H1 (cell line): ENCODE measurements at regions not wholly inside any gene's neighbourhood (a gene's known extent, or its start where the extent isn't known, plus 50 kb on each side); places are given as distances from the start of the nearest gene placed in this dataset.

Experiments used
- CTCF ChIA-PET: fragments of 300-600 bp; sonication (Branson Sonifier 250); formaldehyde crosslinking; loops from one replicate; lab custom pipeline; 2021; ENCODE audit not compliant: partially characterized antibody; lab: Charles Lee
- POLR2A ChIA-PET: fragments of 300-600 bp; sonication (Branson Sonifier 250); formaldehyde crosslinking; loops from one replicate; lab custom pipeline; 2021; ENCODE audit warnings: inconsistent platforms; ENCODE audit not compliant: partially characterized antibody; lab: Charles Lee
- DNase-seq, 2 experiments: peaks; one replicate each; pipeline versions ENCODE4 v3.0.0 to v3.0.0-alpha.2; 2010 to 2022; ENCODE audit warnings: low spot score in 2 of 2, low read depth in 1 of 2, mixed read lengths in 1 of 2
- FAIRE-seq: peaks from 2 replicates; lab custom pipeline; 2011; peaks lifted over from hg19 to GRCh38; lab: Jason Lieb, UNC
- H2AFZ ChIP-seq: 2 replicates; pipeline ENCODE4 v1.8.1; 2012; ENCODE audit warnings: low read length, inconsistent platforms
- H2AK5ac ChIP-seq: 2 replicates; pipeline ENCODE4 v1.6.1; 2013; ENCODE audit warnings: low read depth, low read length
- H2BK120ac ChIP-seq: replicated peaks from 2 replicates; pipeline ENCODE3; 2013; ENCODE audit warnings: low read depth, low read length, inconsistent platforms
- H2BK12ac ChIP-seq: 2 replicates; pipeline ENCODE4 v1.6.1; 2013; ENCODE audit warnings: low read depth, low read length
- H2BK15ac ChIP-seq: 2 replicates; pipeline ENCODE4 v1.6.1; 2013; ENCODE audit warnings: low read length
- H2BK20ac ChIP-seq: 2 replicates; pipeline ENCODE4 v1.6.1; 2013; ENCODE audit warnings: low read length
- H2BK5ac ChIP-seq: 2 replicates; pipeline ENCODE4 v1.6.1; 2013; ENCODE audit warnings: low read depth, low read length
- H3K14ac ChIP-seq: 2 replicates; pipeline ENCODE4 v1.6.1; 2013; ENCODE audit warnings: inconsistent platforms; ENCODE audit not compliant: insufficient read length
- H3K18ac ChIP-seq: 2 replicates; pipeline ENCODE4 v1.6.1; 2013; ENCODE audit warnings: low read length; ENCODE audit errors: extremely low read depth
- H3K23ac ChIP-seq: 2 replicates; pipeline ENCODE4 v1.6.1; 2013; ENCODE audit warnings: inconsistent platforms; ENCODE audit not compliant: insufficient read length
- H3K23me2 ChIP-seq: 2 replicates; pipeline ENCODE4 v1.6.1; 2013; ENCODE audit warnings: low read depth, low read length
- H3K27ac ChIP-seq: 2 replicates; pipeline ENCODE4 v1.6.1; 2011; ENCODE audit warnings: low read depth, low read length, inconsistent platforms
- H3K27me3 ChIP-seq, 4 experiments: replicated peaks in 1 of 4; 1 replicate in 1 of 4; 2 replicates in 3 of 4; pipeline versions ENCODE4 v1.6.1 to v1.8.1; 2011 to 2013; ENCODE audit warnings: low read length in 3 of 4, mild to moderate bottlenecking in 3 of 4, inconsistent platforms in 2 of 4, mixed read lengths in 2 of 4, moderate library complexity in 1 of 4; ENCODE audit not compliant: control insufficient read depth in 3 of 4, insufficient read depth in 3 of 4; ENCODE audit errors: extremely low read depth in 1 of 4
- H3K36me3 ChIP-seq, 4 experiments: 2 replicates each; pipeline versions ENCODE4 v1.6.1 to v1.8.1; 2011 to 2013; ENCODE audit warnings: mild to moderate bottlenecking in 4 of 4, low read length in 3 of 4, moderate library complexity in 2 of 4, control low read depth in 1 of 4, inconsistent platforms in 1 of 4; ENCODE audit not compliant: insufficient read depth in 4 of 4, control insufficient read depth in 2 of 4
- H3K4ac ChIP-seq: replicated peaks from 2 replicates; pipeline ENCODE3; 2013; ENCODE audit warnings: low read length, low read depth, mixed read lengths, inconsistent platforms; ENCODE audit not compliant: insufficient read length
- H3K4me1 ChIP-seq, 4 experiments: replicated peaks in 1 of 4; 1 replicate in 1 of 4; 2 replicates in 3 of 4; pipeline versions ENCODE4 v1.6.1 to v1.8.1; 2011 to 2013; ENCODE audit warnings: low read length in 3 of 4, inconsistent platforms in 2 of 4, mixed read lengths in 1 of 4; ENCODE audit not compliant: insufficient read depth in 4 of 4, control insufficient read depth in 3 of 4
- H3K4me2 ChIP-seq, 2 experiments: 2 replicates each; pipeline versions ENCODE4 v1.6.1 to v1.8.1; 2011 to 2013; ENCODE audit warnings: low read depth in 2 of 2, low read length in 2 of 2, control low read depth in 1 of 2, inconsistent platforms in 1 of 2, mild to moderate bottlenecking in 1 of 2; ENCODE audit not compliant: insufficient read depth in 1 of 2
- H3K4me3 ChIP-seq, 4 experiments: fragments of 200-600, 300-600 bp in 1 of 4; sonication (generic), shearing (Covaris generic), sonication (Bioruptor Twin) in 1 of 4; 2 replicates each; pipeline versions ENCODE4 v1.5.1 to v1.8.1; 2011 to 2016; ENCODE audit warnings: low read length in 4 of 4, low read depth in 3 of 4, control low read depth in 2 of 4, inconsistent platforms in 2 of 4, mild to moderate bottlenecking in 2 of 4, mixed read lengths in 1 of 4, moderate library complexity in 1 of 4; ENCODE audit not compliant: insufficient read depth in 2 of 4; ENCODE audit errors: extremely low read depth in 1 of 4
- H3K56ac ChIP-seq: replicated peaks from 2 replicates; pipeline ENCODE3; 2013; ENCODE audit warnings: low read depth, mild to moderate bottlenecking, mixed read lengths, low read length, inconsistent platforms; ENCODE audit not compliant: insufficient read length
- H3K79me1 ChIP-seq: 2 replicates; pipeline ENCODE4 v1.6.1; 2013; ENCODE audit warnings: low read depth, low read length, control low read depth
- H3K79me2 ChIP-seq, 2 experiments: 2 replicates each; pipeline versions ENCODE4 v1.6.1 to v1.8.1; 2012 to 2013; ENCODE audit warnings: low read length in 2 of 2, mild to moderate bottlenecking in 2 of 2, inconsistent platforms in 1 of 2; ENCODE audit not compliant: insufficient read depth in 2 of 2, control insufficient read depth in 1 of 2
- H3K9ac ChIP-seq, 4 experiments: replicated peaks in 1 of 4; 1 replicate in 1 of 4; 2 replicates in 3 of 4; pipeline versions ENCODE4 v1.6.1 to v1.8.1; 2011 to 2013; ENCODE audit warnings: low read depth in 3 of 4, low read length in 3 of 4, control low read depth in 2 of 4, mild to moderate bottlenecking in 2 of 4, moderate library complexity in 2 of 4, inconsistent platforms in 1 of 4; ENCODE audit errors: extremely low read depth in 1 of 4
- H3K9me3 ChIP-seq, 2 experiments: 2 replicates each; pipeline versions ENCODE4 v1.6.1 to v1.8.1; 2012 to 2013; ENCODE audit warnings: mild to moderate bottlenecking in 2 of 2, moderate library complexity in 2 of 2, control low read depth in 1 of 2, inconsistent platforms in 1 of 2, low read depth in 1 of 2, low read length in 1 of 2, mixed read lengths in 1 of 2; ENCODE audit not compliant: insufficient read depth in 2 of 2
- H4K20me1 ChIP-seq, 2 experiments: replicated peaks in 1 of 2; 2 replicates each; pipeline versions ENCODE3 to v1.8.1; 2011 to 2013; ENCODE audit warnings: inconsistent platforms in 2 of 2, low read length in 2 of 2, mild to moderate bottlenecking in 1 of 2; ENCODE audit not compliant: insufficient read depth in 2 of 2, control insufficient read depth in 1 of 2
- H4K5ac ChIP-seq: 2 replicates; pipeline ENCODE4 v1.6.1; 2013; ENCODE audit warnings: low read length, low read depth, mixed read lengths, inconsistent platforms; ENCODE audit not compliant: insufficient read length
- H4K8ac ChIP-seq: 2 replicates; pipeline ENCODE4 v1.8.0; 2013; ENCODE audit warnings: mild to moderate bottlenecking, moderate library complexity, low read length, inconsistent platforms; ENCODE audit not compliant: insufficient read depth; ENCODE audit errors: extremely low read depth
- H4K91ac ChIP-seq: replicated peaks from 2 replicates; pipeline ENCODE3; 2013; ENCODE audit warnings: low read length, mixed read lengths, inconsistent platforms; ENCODE audit not compliant: insufficient read length
- RBBP5 ChIP-seq: IDR thresholded peaks from 2 replicates; pipeline ENCODE4 v1.7.1; 2012; ENCODE audit warnings: low read depth, mild to moderate bottlenecking, inconsistent platforms, low read length, moderate library complexity, borderline replicate concordance
- RXRA ChIP-seq: IDR thresholded peaks from 2 replicates; pipeline ENCODE4 v1.6.1; 2011; ENCODE audit warnings: low read depth, mild to moderate bottlenecking, low read length, moderate library complexity; ENCODE audit not compliant: insufficient read depth
- SIX5 ChIP-seq: IDR thresholded peaks from 2 replicates; pipeline ENCODE4 v1.6.1; 2011; ENCODE audit warnings: mild to moderate bottlenecking, low read depth, low read length
- WGBS, 2 experiments: shearing (Covaris generic) in 1 of 2; methylation state at CpG; one replicate each; pipeline versions ENCODE4 v1.1.6 to v1.1.7; 2013 to 2015; ENCODE audit warnings: low lambda C conversion rate in 2 of 2, mixed read lengths in 2 of 2, inconsistent platforms in 1 of 2, low coverage in 1 of 2, missing lambda C conversion rate in 1 of 2; ENCODE audit not compliant: insufficient replicate concordance in 2 of 2, insufficient coverage in 1 of 2, insufficient read length in 1 of 2; ENCODE audit errors: extremely low coverage in 1 of 2, missing lambda C conversion rate in 1 of 2; 5-methylcytosine and 5-hydroxymethylcytosine counted together

GRCh38 chr4:54954656-54955388 lies 170.6 kb downstream of the KDR start:
- Histone ChIP-seq H3K9ac (no peak overlapping the region), H3K4me1 (no peaks in the 10 kb centered on the region), H4K5ac (no peak overlapping the region), H3K9me3 (no peaks in the 10 kb centered on the region), H3K4me3 (no peak overlapping the region), H2AK5ac (no peak overlapping the region), H3K4ac (no peak overlapping the region), H2BK15ac (no peak overlapping the region), H3K23me2 (no peaks in the 10 kb centered on the region), H3K18ac (no peak overlapping the region), H2AFZ (no peak overlapping the region), H3K4me2 (no peak overlapping the region), H3K56ac (no peak overlapping the region), H3K79me1 (no peaks in the 10 kb centered on the region), H2BK5ac (no peak overlapping the region), H3K27ac (no peak overlapping the region), H4K20me1 (no peaks in the 10 kb centered on the region), H3K14ac (no peak overlapping the region), H2BK20ac (no peak overlapping the region), H3K27me3 (no peaks in the 10 kb centered on the region), H3K36me3 (no peaks in the 10 kb centered on the region), H3K23ac (no peak overlapping the region), H4K91ac (no peak overlapping the region), H2BK12ac (no peak overlapping the region), H4K8ac (no peak overlapping the region), H3K79me2 (no peaks in the 10 kb centered on the region), H2BK120ac (no peak overlapping the region)
- ChIA-PET POLR2A (no interaction called here), CTCF (interaction anchor here (0.6 to 3.5 kb wide), 6 partner anchors 8 to 285 kb away, joined by 3 to 13 read pairs (median 4); no protein-coding TSS in a partner anchor)
- DNase-seq (no peak), FAIRE-seq (no peak)
- WGBS, 2 experiments: 88% methylated on average over 2 of the region's 2 CpGs; no CpG with 5 or more reads in 1 of the 2 experiments
- no peak for TF ChIP-seq SIX5
- TF ChIP-seq RXRA: no peak
- no peak for TF ChIP-seq RBBP5
